Endodermal cell (in vitro differentiated cells): ENCODE measurements at regions not wholly inside any gene's neighbourhood (a gene's known extent, or its start where the extent isn't known, plus 50 kb on each side); places are given as distances from the start of the nearest gene placed in this dataset.

Experiments
- DNase-seq: peaks from one replicate; pipeline ENCODE4 v3.0.0-alpha.2; 2017
- H3K27ac ChIP-seq: 2 replicates; pipeline ENCODE4 v1.5.1; 2013; ENCODE audit warnings: mild to moderate bottlenecking, low read depth, low read length, moderate library complexity
- H3K27me3 ChIP-seq: 2 replicates; pipeline ENCODE4 v1.6.1; 2013; ENCODE audit warnings: mild to moderate bottlenecking, low read length, moderate library complexity; ENCODE audit not compliant: insufficient read depth, control insufficient read depth, poor library complexity, severe bottlenecking
- H3K36me3 ChIP-seq: 2 replicates; pipeline ENCODE4 v1.7.0; 2013; ENCODE audit warnings: mild to moderate bottlenecking, low read length, moderate library complexity; ENCODE audit not compliant: control insufficient read depth, insufficient read depth
- H3K4me1 ChIP-seq: one replicate; pipeline ENCODE4 v1.7.0; 2013; ENCODE audit warnings: low read length; ENCODE audit not compliant: control insufficient read depth, insufficient read depth
- H3K4me3 ChIP-seq: 2 replicates; pipeline ENCODE4 v1.5.1; 2013; ENCODE audit warnings: mild to moderate bottlenecking, low read length, moderate library complexity
- H3K9ac ChIP-seq: 2 replicates; pipeline ENCODE4 v1.6.1; 2013; ENCODE audit warnings: mild to moderate bottlenecking, low read length, moderate library complexity; ENCODE audit not compliant: poor library complexity, severe bottlenecking; ENCODE audit errors: extremely low read depth
- H3K9me3 ChIP-seq: 2 replicates; pipeline ENCODE4 v1.6.1; 2013; ENCODE audit warnings: mild to moderate bottlenecking, low read length, moderate library complexity; ENCODE audit not compliant: control insufficient read depth
- H3K27ac Mint-ChIP-seq: 2 replicates; pipeline ENCODE4 v1.8.0; 2020; ENCODE audit warnings: mixed read lengths
- H3K27me3 Mint-ChIP-seq: 2 replicates; pipeline ENCODE4 v1.8.0; 2021; ENCODE audit warnings: mild to moderate bottlenecking, mixed read lengths; ENCODE audit not compliant: insufficient read depth
- H3K36me3 Mint-ChIP-seq: 2 replicates; pipeline ENCODE4 v1.8.0; 2020; ENCODE audit warnings: low read depth, mixed read lengths
- H3K4me1 Mint-ChIP-seq: 2 replicates; pipeline ENCODE4 v1.8.0; 2020; ENCODE audit warnings: mixed read lengths
- H3K4me3 Mint-ChIP-seq: 2 replicates; pipeline ENCODE4 v1.8.0; 2020; ENCODE audit warnings: mild to moderate bottlenecking, moderate library complexity, mixed read lengths
- H3K9me3 Mint-ChIP-seq: 2 replicates; pipeline ENCODE4 v1.8.0; 2020; ENCODE audit warnings: mild to moderate bottlenecking, mixed read lengths
- WGBS, 2 experiments: methylation state at CpG; one replicate each; pipeline versions ENCODE4 v1.1.5 to v1.1.7; 2013; ENCODE audit warnings: missing lambda C conversion rate in 2 of 2, mixed read lengths in 1 of 2; ENCODE audit not compliant: insufficient coverage in 1 of 2, insufficient read length in 1 of 2; 5-methylcytosine and 5-hydroxymethylcytosine counted together
- TF ChIP-seq, protein P1 (sequence below): fragments of 200-600 bp; sonication (generic); conservative IDR thresholded peaks from 2 replicates; pipeline ENCODE4 v1.5.0; 2021; ENCODE audit warnings: antibody characterized with exemption, mild to moderate bottlenecking

DNA sequence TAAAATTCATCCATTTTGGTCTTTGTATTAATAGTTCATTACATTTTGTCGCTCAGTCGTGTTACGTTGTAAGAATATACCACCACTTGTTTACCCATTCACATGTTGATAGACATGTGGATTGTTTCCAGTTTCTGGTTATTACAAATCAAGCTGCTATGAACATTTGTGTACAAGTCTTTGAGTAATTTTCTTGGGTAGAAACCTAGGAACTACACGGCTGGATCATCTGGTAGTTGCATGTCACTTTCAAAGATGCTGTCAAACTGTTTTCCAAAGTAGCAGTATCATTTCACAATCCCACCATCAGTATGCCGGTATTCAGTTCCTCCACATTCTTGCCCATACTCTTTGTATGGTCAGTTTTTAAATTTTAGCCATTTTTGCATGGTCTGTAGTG is 98.0 kb downstream of the GASK1B start:
- WGBS, 2 experiments: 97 to 100% methylated on average over 1 to 5 of the region's 5 CpGs
- Mint-ChIP-seq H3K4me3 (no peak overlapping the region), H3K27me3 (no peaks in the 10 kb centered on the region), H3K27ac (no peak overlapping the region), H3K9me3 (peaks cover 2% of the 10 kb centered on the region), H3K4me1 (no peaks in the 10 kb centered on the region), H3K36me3 (no peaks in the 10 kb centered on the region)
- H3K9me3 ChIP-seq: no peaks in the 10 kb centered on the region
- H3K9ac ChIP-seq: no peak overlapping the region
- no peak overlapping the region for H3K27ac ChIP-seq
- no peaks in the 10 kb centered on the region for H3K36me3 ChIP-seq
- no peaks in the 10 kb centered on the region for H3K27me3 ChIP-seq
- TF ChIP-seq, protein P1, sequence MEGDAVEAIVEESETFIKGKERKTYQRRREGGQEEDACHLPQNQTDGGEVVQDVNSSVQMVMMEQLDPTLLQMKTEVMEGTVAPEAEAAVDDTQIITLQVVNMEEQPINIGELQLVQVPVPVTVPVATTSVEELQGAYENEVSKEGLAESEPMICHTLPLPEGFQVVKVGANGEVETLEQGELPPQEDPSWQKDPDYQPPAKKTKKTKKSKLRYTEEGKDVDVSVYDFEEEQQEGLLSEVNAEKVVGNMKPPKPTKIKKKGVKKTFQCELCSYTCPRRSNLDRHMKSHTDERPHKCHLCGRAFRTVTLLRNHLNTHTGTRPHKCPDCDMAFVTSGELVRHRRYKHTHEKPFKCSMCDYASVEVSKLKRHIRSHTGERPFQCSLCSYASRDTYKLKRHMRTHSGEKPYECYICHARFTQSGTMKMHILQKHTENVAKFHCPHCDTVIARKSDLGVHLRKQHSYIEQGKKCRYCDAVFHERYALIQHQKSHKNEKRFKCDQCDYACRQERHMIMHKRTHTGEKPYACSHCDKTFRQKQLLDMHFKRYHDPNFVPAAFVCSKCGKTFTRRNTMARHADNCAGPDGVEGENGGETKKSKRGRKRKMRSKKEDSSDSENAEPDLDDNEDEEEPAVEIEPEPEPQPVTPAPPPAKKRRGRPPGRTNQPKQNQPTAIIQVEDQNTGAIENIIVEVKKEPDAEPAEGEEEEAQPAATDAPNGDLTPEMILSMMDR: no peak
- DNase-seq: no peak
- H3K4me1 ChIP-seq: no peaks in the 10 kb centered on the region
- H3K4me3 ChIP-seq: no peak overlapping the region

DNA sequence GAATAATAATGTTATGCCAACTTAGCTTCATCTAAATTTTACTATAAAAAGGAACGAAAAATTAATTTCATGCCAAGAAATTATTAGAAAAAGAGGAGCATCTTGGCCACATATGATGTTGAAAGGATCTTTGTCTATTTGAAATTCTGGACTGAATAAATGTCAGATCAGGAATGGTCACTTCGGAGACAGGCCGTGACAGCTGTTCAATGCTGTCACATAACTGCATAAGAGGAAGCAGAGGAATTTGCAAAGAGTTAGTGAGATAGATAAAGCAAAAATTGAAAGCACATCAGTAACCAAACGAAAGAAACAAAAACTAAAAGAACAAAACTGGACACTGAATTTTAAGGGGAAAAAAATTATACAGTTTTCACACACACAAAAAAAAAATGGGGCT is 100.9 kb downstream of the GASK1B start:
- no peak overlapping the region for H3K9ac ChIP-seq
- no peaks in the 10 kb centered on the region for H3K9me3 ChIP-seq
- no peaks in the 10 kb centered on the region for H3K9me3 Mint-ChIP-seq
- H3K27ac Mint-ChIP-seq: no peak overlapping the region
- no peaks in the 10 kb centered on the region for H3K27me3 ChIP-seq
- WGBS, 2 experiments: 92 to 93% methylated on average over 2 to 4 of the region's 4 CpGs
- no peaks in the 10 kb centered on the region for H3K27me3 Mint-ChIP-seq
- no peaks in the 10 kb centered on the region for H3K36me3 ChIP-seq
- no peak overlapping the region for H3K27ac ChIP-seq
- no peaks in the 10 kb centered on the region for H3K4me1 ChIP-seq
- TF ChIP-seq, protein P1: no peak
- no peaks in the 10 kb centered on the region for H3K36me3 Mint-ChIP-seq
- no peak overlapping the region for H3K4me3 Mint-ChIP-seq
- no peak overlapping the region for H3K4me3 ChIP-seq
- DNase-seq: no peak
- no peaks in the 10 kb centered on the region for H3K4me1 Mint-ChIP-seq

DNA sequence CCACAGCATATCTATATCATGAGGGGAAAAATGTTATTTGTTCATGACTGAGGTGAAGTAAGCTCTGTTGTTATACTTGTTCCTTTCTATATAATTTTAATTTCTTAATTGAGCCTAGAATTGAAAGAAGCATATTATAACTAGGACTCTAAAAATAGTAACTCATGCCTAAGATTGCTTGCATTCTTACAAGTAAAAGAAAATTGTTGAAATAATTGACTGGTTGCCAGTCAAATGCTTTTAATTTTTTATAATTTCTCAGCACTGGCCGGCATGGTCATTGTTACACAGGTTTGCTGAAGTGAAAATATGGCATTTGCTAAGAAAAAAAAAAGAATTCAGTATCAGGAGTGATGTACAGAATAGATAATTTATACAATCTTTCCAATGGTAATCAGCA is 104.8 kb downstream of the GASK1B start:
- TF ChIP-seq, protein P1: no peak
- no peaks in the 10 kb centered on the region for H3K4me1 ChIP-seq
- H3K27ac Mint-ChIP-seq: no peak overlapping the region
- no peak overlapping the region for H3K4me3 Mint-ChIP-seq
- H3K9me3 Mint-ChIP-seq: no peaks in the 10 kb centered on the region
- no peaks in the 10 kb centered on the region for H3K9me3 ChIP-seq
- no peaks in the 10 kb centered on the region for H3K4me1 Mint-ChIP-seq
- H3K9ac ChIP-seq: no peak overlapping the region
- no peak for DNase-seq
- WGBS, 2 experiments: 96% methylated on average over 1 of the region's 1 CpG; no CpG with 5 or more reads in 1 of the 2 experiments
- no peaks in the 10 kb centered on the region for H3K27me3 Mint-ChIP-seq
- H3K36me3 Mint-ChIP-seq: no peaks in the 10 kb centered on the region
- H3K27ac ChIP-seq: no peak overlapping the region
- no peaks in the 10 kb centered on the region for H3K27me3 ChIP-seq
- H3K36me3 ChIP-seq: no peaks in the 10 kb centered on the region
- H3K4me3 ChIP-seq: no peak overlapping the region
